ENCODE measurements at regions not wholly inside any gene's neighbourhood (a gene's known extent, or its start where the extent isn't known, plus 50 kb on each side); places are given as distances from the start of the nearest gene placed in this dataset.

- no peak for TF ChIP-seq POLR2AphosphoS5 (IDR thresholded peaks at IDR 0.05)
- TF ChIP-seq, protein P1, sequence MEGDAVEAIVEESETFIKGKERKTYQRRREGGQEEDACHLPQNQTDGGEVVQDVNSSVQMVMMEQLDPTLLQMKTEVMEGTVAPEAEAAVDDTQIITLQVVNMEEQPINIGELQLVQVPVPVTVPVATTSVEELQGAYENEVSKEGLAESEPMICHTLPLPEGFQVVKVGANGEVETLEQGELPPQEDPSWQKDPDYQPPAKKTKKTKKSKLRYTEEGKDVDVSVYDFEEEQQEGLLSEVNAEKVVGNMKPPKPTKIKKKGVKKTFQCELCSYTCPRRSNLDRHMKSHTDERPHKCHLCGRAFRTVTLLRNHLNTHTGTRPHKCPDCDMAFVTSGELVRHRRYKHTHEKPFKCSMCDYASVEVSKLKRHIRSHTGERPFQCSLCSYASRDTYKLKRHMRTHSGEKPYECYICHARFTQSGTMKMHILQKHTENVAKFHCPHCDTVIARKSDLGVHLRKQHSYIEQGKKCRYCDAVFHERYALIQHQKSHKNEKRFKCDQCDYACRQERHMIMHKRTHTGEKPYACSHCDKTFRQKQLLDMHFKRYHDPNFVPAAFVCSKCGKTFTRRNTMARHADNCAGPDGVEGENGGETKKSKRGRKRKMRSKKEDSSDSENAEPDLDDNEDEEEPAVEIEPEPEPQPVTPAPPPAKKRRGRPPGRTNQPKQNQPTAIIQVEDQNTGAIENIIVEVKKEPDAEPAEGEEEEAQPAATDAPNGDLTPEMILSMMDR (IDR thresholded peaks at IDR 0.05), result no peak
- TF ChIP-seq POLR2A (IDR thresholded peaks at IDR 0.05), result no peak
Observed at GRCh38 chr18:25931126-25931525, 159.3 kb downstream of the SS18 start.
